Smooth muscle cell (in vitro differentiated cells): ENCODE measurements at regions not wholly inside any gene's neighbourhood (a gene's known extent, or its start where the extent isn't known, plus 50 kb on each side); places are given as distances from the start of the nearest gene placed in this dataset.

Experiments
- DNase-seq: peaks from one replicate; lab custom pipeline; 2025; ENCODE audit not compliant: unreplicated experiment; lab: John Stamatoyannopoulos, UW
- H2AFZ ChIP-seq: fragments of 200-600 bp; sonication (generic); 2 replicates; pipeline ENCODE4 v1.6.0; 2016; ENCODE audit warnings: antibody characterized with exemption, low read depth, mild to moderate bottlenecking
- H3F3A ChIP-seq: fragments of 200-600 bp; sonication (generic); 2 replicates; pipeline ENCODE4 v1.6.0; 2017; ENCODE audit warnings: antibody characterized with exemption, low read depth
- H3K27ac ChIP-seq: fragments of 200-600 bp; sonication (generic); 2 replicates; pipeline ENCODE4 v1.5.1; 2016; ENCODE audit warnings: low read depth, mild to moderate bottlenecking
- H3K27me3 ChIP-seq: fragments of 200-600 bp; sonication (generic); 2 replicates; pipeline ENCODE4 v1.6.1; 2016; ENCODE audit warnings: low read depth, mild to moderate bottlenecking
- H3K36me3 ChIP-seq: fragments of 200-600 bp; sonication (generic); 2 replicates; pipeline ENCODE4 v1.5.1; 2016; ENCODE audit warnings: low read depth
- H3K4me1 ChIP-seq: fragments of 200-600 bp; sonication (generic); 2 replicates; pipeline ENCODE4 v1.5.1; 2016; ENCODE audit warnings: low read depth
- H3K4me2 ChIP-seq: fragments of 200-600 bp; sonication (generic); 2 replicates; pipeline ENCODE4 v1.6.0; 2016; ENCODE audit warnings: mild to moderate bottlenecking
- H3K4me3 ChIP-seq: fragments of 200-600 bp; sonication (generic); 2 replicates; pipeline ENCODE4 v1.5.1; 2016; ENCODE audit warnings: mild to moderate bottlenecking
- H3K79me2 ChIP-seq: fragments of 200-600 bp; sonication (generic); 2 replicates; pipeline ENCODE4 v1.6.0; 2016; ENCODE audit warnings: low read depth, mild to moderate bottlenecking
- H3K9ac ChIP-seq: fragments of 200-600 bp; sonication (generic); 2 replicates; pipeline ENCODE4 v1.6.0; 2016; ENCODE audit warnings: low read depth
- H3K9me3 ChIP-seq: fragments of 200-600 bp; sonication (generic); replicated peaks from 2 replicates; pipeline ENCODE4 v1.5.1; 2016; ENCODE audit warnings: low read depth
- H4K20me1 ChIP-seq: fragments of 200-600 bp; sonication (generic); 2 replicates; pipeline ENCODE4 v1.6.0; 2016; ENCODE audit warnings: low read depth
- WGBS: methylation state at CpG from one replicate; pipeline ENCODE4 v1.1.7; 2016; ENCODE audit warnings: low lambda C conversion rate; 5-methylcytosine and 5-hydroxymethylcytosine counted together
- TF ChIP-seq, protein P1 (sequence below): fragments of 200-600 bp; sonication (generic); IDR thresholded peaks from 2 replicates; pipeline ENCODE4 v1.5.1; 2017; ENCODE audit warnings: borderline replicate concordance, mild to moderate bottlenecking, antibody characterized with exemption; ENCODE audit not compliant: insufficient read depth, poor library complexity, severe bottlenecking

DNA sequence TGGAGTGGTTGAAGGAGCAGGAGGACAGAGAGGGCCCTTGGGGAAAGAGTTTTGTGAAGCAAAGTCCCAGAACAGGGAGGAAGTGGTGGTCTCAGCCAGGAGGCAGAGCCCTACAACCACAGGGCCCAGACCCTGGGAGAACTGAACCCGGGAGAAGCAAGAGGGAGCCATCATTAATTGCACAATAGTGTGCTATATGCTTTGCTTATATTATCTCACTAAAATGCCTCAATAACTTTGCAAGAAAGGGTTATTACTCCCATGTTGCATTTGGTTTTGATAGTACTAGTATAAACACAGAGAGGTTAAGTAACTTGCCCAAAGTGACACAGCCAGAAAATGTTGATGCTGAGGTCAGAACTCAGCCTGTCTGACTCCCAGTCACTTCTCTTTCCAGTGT is 124.3 kb downstream of the FOXD2 start:
- H3K36me3 ChIP-seq: no peaks in the 10 kb centered on the region
- H3K4me3 ChIP-seq: no peak overlapping the region
- H3K27me3 ChIP-seq: peaks cover 24% of the 10 kb centered on the region
- no peak overlapping the region for H2AFZ ChIP-seq
- no peaks in the 10 kb centered on the region for H3K9me3 ChIP-seq
- H3K4me1 ChIP-seq: no peaks in the 10 kb centered on the region
- TF ChIP-seq, protein P1, sequence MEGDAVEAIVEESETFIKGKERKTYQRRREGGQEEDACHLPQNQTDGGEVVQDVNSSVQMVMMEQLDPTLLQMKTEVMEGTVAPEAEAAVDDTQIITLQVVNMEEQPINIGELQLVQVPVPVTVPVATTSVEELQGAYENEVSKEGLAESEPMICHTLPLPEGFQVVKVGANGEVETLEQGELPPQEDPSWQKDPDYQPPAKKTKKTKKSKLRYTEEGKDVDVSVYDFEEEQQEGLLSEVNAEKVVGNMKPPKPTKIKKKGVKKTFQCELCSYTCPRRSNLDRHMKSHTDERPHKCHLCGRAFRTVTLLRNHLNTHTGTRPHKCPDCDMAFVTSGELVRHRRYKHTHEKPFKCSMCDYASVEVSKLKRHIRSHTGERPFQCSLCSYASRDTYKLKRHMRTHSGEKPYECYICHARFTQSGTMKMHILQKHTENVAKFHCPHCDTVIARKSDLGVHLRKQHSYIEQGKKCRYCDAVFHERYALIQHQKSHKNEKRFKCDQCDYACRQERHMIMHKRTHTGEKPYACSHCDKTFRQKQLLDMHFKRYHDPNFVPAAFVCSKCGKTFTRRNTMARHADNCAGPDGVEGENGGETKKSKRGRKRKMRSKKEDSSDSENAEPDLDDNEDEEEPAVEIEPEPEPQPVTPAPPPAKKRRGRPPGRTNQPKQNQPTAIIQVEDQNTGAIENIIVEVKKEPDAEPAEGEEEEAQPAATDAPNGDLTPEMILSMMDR: no peak
- DNase-seq: no peak
- H3K79me2 ChIP-seq: no peaks in the 10 kb centered on the region
- H3K4me2 ChIP-seq: no peak overlapping the region
- H3K27ac ChIP-seq: no peak overlapping the region
- H3F3A ChIP-seq: no peaks in the 10 kb centered on the region
- H4K20me1 ChIP-seq: no peaks in the 10 kb centered on the region
- no peak overlapping the region for H3K9ac ChIP-seq
- WGBS: 84% methylated on average over 1 of the region's 1 CpG

GRCh38 chr1:47562799-47563198 is 125.0 kb downstream of the FOXD2 start:
- H3K9me3 ChIP-seq: no peaks in the 10 kb centered on the region
- H3K36me3 ChIP-seq: no peaks in the 10 kb centered on the region
- H4K20me1 ChIP-seq: no peaks in the 10 kb centered on the region
- no peak overlapping the region for H2AFZ ChIP-seq
- H3K27me3 ChIP-seq: peaks cover 24% of the 10 kb centered on the region
- no peaks in the 10 kb centered on the region for H3F3A ChIP-seq
- H3K4me3 ChIP-seq: no peak overlapping the region
- no peak for DNase-seq
- H3K9ac ChIP-seq: no peak overlapping the region
- TF ChIP-seq, protein P1: no peak
- H3K4me1 ChIP-seq: no peaks in the 10 kb centered on the region
- H3K79me2 ChIP-seq: no peaks in the 10 kb centered on the region
- no peak overlapping the region for H3K4me2 ChIP-seq
- no peak overlapping the region for H3K27ac ChIP-seq
- WGBS: 100% methylated on average over 1 of the region's 1 CpG

DNA sequence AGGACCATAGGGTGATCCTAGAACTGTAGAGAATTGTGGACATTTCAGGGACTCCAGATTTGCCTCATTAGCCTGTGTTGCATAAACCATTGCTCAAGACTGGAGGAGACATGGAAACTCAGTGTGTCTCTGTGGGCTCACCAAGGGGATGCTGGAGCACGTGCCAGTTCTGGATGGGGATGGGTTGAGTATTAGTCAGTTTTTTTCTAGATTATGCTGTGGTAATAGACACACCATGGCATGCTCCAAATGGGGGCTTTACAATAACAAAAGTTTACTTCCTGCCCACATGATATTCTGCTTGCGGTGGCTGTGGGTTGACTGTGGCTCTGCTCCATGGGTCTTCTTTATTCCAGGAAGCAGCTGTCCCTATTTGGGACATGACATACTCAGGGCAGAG is 125.4 kb downstream of the FOXD2 start:
- no peak for DNase-seq
- Histone ChIP-seq H3K27ac (no peak overlapping the region), H3K36me3 (no peaks in the 10 kb centered on the region), H3K9me3 (no peaks in the 10 kb centered on the region), H3K4me3 (no peak overlapping the region), H3F3A (no peaks in the 10 kb centered on the region), H4K20me1 (no peaks in the 10 kb centered on the region), H2AFZ (no peak overlapping the region), H3K79me2 (no peaks in the 10 kb centered on the region), H3K4me2 (no peak overlapping the region), H3K9ac (no peak overlapping the region), H3K27me3 (peaks cover 24% of the 10 kb centered on the region), H3K4me1 (no peaks in the 10 kb centered on the region)
- TF ChIP-seq, protein P1: no peak
- 76% methylated on average over 2 of the region's 2 CpGs for WGBS

DNA sequence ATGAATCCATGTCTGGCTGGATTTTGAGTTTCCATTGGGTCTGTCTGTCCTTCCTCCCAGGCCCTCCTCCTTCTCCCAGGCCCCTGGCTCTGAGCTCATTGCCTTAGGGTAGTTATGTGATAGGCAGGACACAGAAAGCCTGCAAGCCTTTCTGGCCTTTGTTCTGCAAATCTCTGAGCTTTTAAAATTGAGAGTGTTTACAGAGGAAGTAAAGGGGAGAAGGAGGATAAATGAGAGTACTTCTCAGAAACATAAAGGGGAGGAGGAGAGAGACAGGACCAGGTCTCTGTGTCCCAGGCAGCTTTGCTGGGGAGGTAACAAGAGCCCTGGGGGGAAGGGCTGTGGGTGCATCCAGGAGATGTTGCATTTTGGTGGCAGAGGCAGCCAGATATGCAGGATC is 126.7 kb downstream of the FOXD2 start:
- no peaks in the 10 kb centered on the region for H3K9me3 ChIP-seq
- no peak overlapping the region for H3K4me2 ChIP-seq

More for the DNA sequence above, 126.7 kb downstream of the FOXD2 start:
- H3K4me1 ChIP-seq: no peaks in the 10 kb centered on the region
- no peaks in the 10 kb centered on the region for H3K36me3 ChIP-seq
- H3F3A ChIP-seq: no peaks in the 10 kb centered on the region
- no peaks in the 10 kb centered on the region for H3K79me2 ChIP-seq
- no peak overlapping the region for H2AFZ ChIP-seq
- H4K20me1 ChIP-seq: no peaks in the 10 kb centered on the region
- H3K27me3 ChIP-seq: peaks cover 27% of the 10 kb centered on the region
- no peak overlapping the region for H3K9ac ChIP-seq
- H3K27ac ChIP-seq: no peak overlapping the region
- no peak for DNase-seq
- H3K4me3 ChIP-seq: no peak overlapping the region
- TF ChIP-seq, protein P1: no peak
